Gastrocnemius medialis (tissue), 4 donors: ENCODE measurements at regions not wholly inside any gene's neighbourhood (a gene's known extent, or its start where the extent isn't known, plus 50 kb on each side); places are given as distances from the start of the nearest gene placed in this dataset.

Experiments
- ATAC-seq, 2 donors: fragments of 150-250 bp; one replicate each; pipeline ENCODE4 v1.9.1; 2016
- DNase-seq, 2 donors: peaks; one replicate each; pipeline ENCODE4 v3.0.0-alpha.2; 2019
- H3K27ac ChIP-seq, 4 donors: fragments of 200-600 bp; sonication (generic); 1 replicate in 1 of 4; 2 replicates in 3 of 4; pipeline ENCODE4 v1.5.1; 2016 to 2018; ENCODE audit warnings: mild to moderate bottlenecking in 2 of 4, moderate library complexity in 1 of 4
- H3K27me3 ChIP-seq, 3 donors: fragments of 200-600 bp; sonication (generic) in 2 of 3; 1 replicate in 1 of 3; 2 replicates in 2 of 3; pipeline versions ENCODE4 v1.5.1 to v1.6.0; 2016 to 2019; ENCODE audit warnings: mild to moderate bottlenecking in 1 of 3, moderate library complexity in 1 of 3
- H3K36me3 ChIP-seq, 2 donors: fragments of 200-600 bp; sonication (generic) in 1 of 2; one replicate each; pipeline ENCODE4 v1.5.1; 2017 to 2018
- H3K4me1 ChIP-seq, 2 donors: fragments of 200-600 bp; sonication (generic) in 1 of 2; one replicate each; pipeline ENCODE4 v1.5.1; 2016 to 2017; ENCODE audit warnings: mild to moderate bottlenecking in 2 of 2
- H3K4me3 ChIP-seq, 4 donors: fragments of 200-600 bp; sonication (generic) in 3 of 4; 1 replicate in 1 of 4; 2 replicates in 3 of 4; pipeline ENCODE4 v1.5.1; 2016 to 2019; ENCODE audit warnings: mild to moderate bottlenecking in 2 of 4
- H3K9me3 ChIP-seq, 3 donors: fragments of 200-600 bp; sonication (generic) in 2 of 3; 1 replicate in 1 of 3; 2 replicates in 2 of 3; pipeline ENCODE4 v1.5.1; 2016 to 2019
- POLR2A ChIP-seq, 2 donors: fragments of 450-650 bp; IDR thresholded peaks; one replicate each; pipeline ENCODE4 v1.6.1; 2017; ENCODE audit warnings: antibody characterized with exemption in 2 of 2, mild to moderate bottlenecking in 2 of 2, moderate library complexity in 2 of 2
- in situ Hi-C, 4 donors: fragments of 200-750 bp; cut with MboI; loops; one replicate each; pipeline versions ENCODE4 v1.15.0 to v1.8.0; 2017; ENCODE audit warnings: low sequenced_read_pairs in 4 of 4
- intact Hi-C: fragments of 100-400 bp; cut with DNase I; formaldehyde crosslinking; loops from one replicate; pipeline ENCODE4 v1.15.1; 2023; ENCODE audit warnings: low total_unique reads
- TF ChIP-seq, protein P1 (sequence below), 5 experiments: fragments of 450-650 bp in 3 of 5; fragments of 200-600 bp in 2 of 5; sonication (generic) in 2 of 5; IDR thresholded peaks in 4 of 5; conservative IDR thresholded peaks in 1 of 5; 1 replicate in 4 of 5; 2 replicates in 1 of 5; pipeline ENCODE4 v1.5.1; 2016 to 2019; ENCODE audit warnings: antibody characterized with exemption in 5 of 5, mild to moderate bottlenecking in 3 of 5, moderate library complexity in 3 of 5

DNA sequence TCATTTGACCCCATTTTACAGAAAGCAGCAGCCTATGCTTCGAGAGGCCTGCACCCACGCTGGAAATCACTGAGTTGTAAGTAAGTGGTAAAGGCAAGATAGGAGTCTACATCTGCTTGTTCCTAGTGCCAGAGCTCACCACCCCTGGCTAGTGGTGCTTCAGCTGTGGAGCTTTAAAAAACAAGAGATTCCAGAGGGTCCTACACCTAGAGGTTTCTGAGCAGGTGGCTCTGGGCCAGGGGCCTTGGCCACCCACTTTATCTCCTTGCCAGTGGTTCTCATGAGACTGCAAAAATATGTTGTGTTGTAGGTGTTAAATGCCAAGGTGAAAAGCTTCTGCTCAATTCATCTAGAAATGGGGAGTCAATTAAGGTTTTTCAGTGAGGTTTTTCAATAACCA lies 60.0 kb upstream of the SERTAD2 start:
- Histone ChIP-seq H3K27ac (no peak overlapping the region), H3K27me3 (no peaks in the 10 kb centered on the region), H3K4me1 (no peaks in the 10 kb centered on the region), H3K36me3 (no peaks in the 10 kb centered on the region), H3K9me3 (no peaks in the 10 kb centered on the region), H3K4me3 (no peak overlapping the region)
- in situ Hi-C loops (no loop called here), intact Hi-C loops (no loop called here)
- ATAC-seq, result no peak
- TF ChIP-seq, protein P1, sequence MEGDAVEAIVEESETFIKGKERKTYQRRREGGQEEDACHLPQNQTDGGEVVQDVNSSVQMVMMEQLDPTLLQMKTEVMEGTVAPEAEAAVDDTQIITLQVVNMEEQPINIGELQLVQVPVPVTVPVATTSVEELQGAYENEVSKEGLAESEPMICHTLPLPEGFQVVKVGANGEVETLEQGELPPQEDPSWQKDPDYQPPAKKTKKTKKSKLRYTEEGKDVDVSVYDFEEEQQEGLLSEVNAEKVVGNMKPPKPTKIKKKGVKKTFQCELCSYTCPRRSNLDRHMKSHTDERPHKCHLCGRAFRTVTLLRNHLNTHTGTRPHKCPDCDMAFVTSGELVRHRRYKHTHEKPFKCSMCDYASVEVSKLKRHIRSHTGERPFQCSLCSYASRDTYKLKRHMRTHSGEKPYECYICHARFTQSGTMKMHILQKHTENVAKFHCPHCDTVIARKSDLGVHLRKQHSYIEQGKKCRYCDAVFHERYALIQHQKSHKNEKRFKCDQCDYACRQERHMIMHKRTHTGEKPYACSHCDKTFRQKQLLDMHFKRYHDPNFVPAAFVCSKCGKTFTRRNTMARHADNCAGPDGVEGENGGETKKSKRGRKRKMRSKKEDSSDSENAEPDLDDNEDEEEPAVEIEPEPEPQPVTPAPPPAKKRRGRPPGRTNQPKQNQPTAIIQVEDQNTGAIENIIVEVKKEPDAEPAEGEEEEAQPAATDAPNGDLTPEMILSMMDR (IDR thresholded peaks at IDR 0.05 in 4 of 5, conservative IDR thresholded peaks at IDR 0.05 in 1 of 5), result no peak
- TF ChIP-seq POLR2A (IDR thresholded peaks at IDR 0.05), result no peak
- no peak for DNase-seq

DNA sequence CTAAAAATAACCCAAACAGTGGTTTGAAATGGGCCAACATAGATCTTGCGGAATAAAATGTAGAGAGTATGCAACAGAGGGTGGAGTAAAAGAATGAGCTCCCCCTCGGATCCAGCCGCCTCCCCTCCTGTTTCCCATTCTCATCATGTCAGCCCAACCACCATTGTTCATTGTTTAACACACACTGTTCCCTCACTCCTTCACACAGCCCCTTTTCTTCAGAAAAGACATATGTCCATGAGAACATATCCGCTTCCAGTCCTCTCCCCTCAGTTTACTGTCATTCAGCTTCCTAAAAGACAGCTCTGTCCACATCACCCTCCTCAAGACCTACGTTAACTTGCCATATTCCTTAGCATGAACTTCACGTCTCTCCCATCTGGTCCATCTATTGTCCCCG lies 62.9 kb upstream of the SERTAD2 start:
- Histone ChIP-seq H3K4me1 (no peaks in the 10 kb centered on the region), H3K9me3 (no peaks in the 10 kb centered on the region), H3K4me3 (no peak overlapping the region), H3K36me3 (no peaks in the 10 kb centered on the region), H3K27ac (no peak overlapping the region), H3K27me3 (no peaks in the 10 kb centered on the region)
- DNase-seq (no peak), ATAC-seq (no peak)
- TF ChIP-seq, protein P1 (IDR thresholded peaks at IDR 0.05 in 4 of 5, conservative IDR thresholded peaks at IDR 0.05 in 1 of 5), result no peak
- no peak for TF ChIP-seq POLR2A (IDR thresholded peaks at IDR 0.05)
- in situ Hi-C loops (no loop called here), intact Hi-C loops (no loop called here)

DNA sequence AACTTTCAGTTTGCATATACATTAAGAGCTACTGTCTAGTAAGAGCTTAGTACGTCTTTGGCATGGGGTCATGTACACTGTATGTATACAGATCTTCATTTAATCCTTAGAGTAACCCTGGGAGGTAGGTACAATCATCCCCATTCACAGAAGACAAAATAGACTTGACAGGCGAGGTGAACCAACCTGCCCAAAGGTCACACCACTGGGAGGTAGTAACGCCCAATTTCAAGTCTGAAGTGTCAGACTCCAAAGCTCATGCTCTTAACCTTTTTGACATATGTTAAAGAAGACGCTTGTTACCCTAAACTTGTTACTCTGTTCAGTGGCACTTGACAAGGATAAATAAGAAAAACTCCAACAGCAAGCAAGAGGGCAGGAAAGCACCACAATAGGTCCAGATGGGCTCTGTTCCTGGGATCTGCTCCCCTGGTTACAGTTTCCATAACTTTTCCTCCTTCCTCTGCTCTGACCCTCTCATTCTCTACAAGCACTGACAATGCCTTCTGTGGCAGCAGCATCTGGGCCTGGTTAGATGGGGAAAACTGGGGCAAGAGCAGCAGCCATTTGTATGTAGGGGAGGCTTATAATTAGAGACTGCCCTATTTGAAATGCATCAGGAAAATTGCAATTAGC lies 64.7 kb upstream of the SERTAD2 start:
- in situ Hi-C loops (no loop called here), intact Hi-C loops (no loop called here)
- TF ChIP-seq POLR2A (IDR thresholded peaks at IDR 0.05), result no peak
- TF ChIP-seq, protein P1 (IDR thresholded peaks at IDR 0.05 in 4 of 5, conservative IDR thresholded peaks at IDR 0.05 in 1 of 5), result no peak
- DNase-seq, result no peak
- Histone ChIP-seq H3K27ac (no peak overlapping the region), H3K36me3 (no peaks in the 10 kb centered on the region), H3K27me3 (no peaks in the 10 kb centered on the region), H3K4me1 (no peaks in the 10 kb centered on the region), H3K9me3 (no peaks in the 10 kb centered on the region), H3K4me3 (no peak overlapping the region)
- ATAC-seq, result no peak

DNA sequence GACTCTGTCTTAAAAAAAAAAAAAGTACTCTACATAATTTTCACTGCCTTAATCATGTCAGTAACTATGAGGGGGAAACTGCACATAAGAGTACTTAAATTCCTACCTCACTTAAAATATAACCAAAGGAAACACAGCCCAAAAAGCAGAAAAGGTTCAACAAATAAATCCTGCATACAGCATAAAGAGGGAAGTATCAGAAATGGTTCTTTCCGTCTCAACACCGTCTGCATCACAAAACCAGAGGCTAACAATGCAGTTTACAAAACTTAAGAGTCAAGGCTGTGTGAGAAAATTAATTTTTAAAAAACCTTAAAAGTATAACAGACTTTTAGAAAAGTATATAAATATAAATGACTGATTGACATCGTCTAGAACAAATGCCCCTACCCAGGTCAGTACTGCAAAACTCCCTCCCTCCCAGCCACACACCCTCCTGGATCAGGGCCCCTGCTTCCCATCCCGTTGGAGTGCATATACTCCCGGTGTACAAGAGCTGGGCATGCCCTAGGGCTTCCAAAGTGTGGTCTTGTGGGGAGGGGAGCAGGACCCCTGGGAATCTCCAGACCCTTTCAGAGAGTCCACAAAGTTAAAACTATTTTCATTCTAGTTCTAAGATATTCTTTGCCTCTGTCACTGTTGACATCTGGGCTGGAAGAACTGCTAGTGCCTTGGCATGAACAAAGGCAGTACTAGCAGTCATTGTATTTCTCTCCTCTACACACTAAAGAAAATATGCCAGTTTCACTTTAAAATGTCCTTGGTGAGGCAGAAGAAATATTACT lies 67.0 kb upstream of the SERTAD2 start:
- TF ChIP-seq POLR2A (IDR thresholded peaks at IDR 0.05), result no peak
- TF ChIP-seq, protein P1 (IDR thresholded peaks at IDR 0.05 in 4 of 5, conservative IDR thresholded peaks at IDR 0.05 in 1 of 5), result no peak
- in situ Hi-C loops, result no loop called here
- Histone ChIP-seq H3K36me3 (no peaks in the 10 kb centered on the region), H3K4me3 (no peak overlapping the region), H3K27ac (no peak overlapping the region), H3K9me3 (no peaks in the 10 kb centered on the region), H3K27me3 (no peaks in the 10 kb centered on the region), H3K4me1 (no peaks in the 10 kb centered on the region)
- DNase-seq (no peak), ATAC-seq (no peak)
- intact Hi-C loops, result no loop called here
